Urothelium cell line (cell line): ENCODE measurements at regions not wholly inside any gene's neighbourhood (a gene's known extent, or its start where the extent isn't known, plus 50 kb on each side); places are given as distances from the start of the nearest gene placed in this dataset.

Experiments used
- DNase-seq: peaks from one replicate; pipeline ENCODE4 v3.0.0; 2011; ENCODE audit warnings: low spot score, mixed read lengths
- FAIRE-seq: peaks from 2 replicates; lab custom pipeline; 2011; peaks lifted over from hg19 to GRCh38; lab: Jason Lieb, UNC

GRCh38 chr16:85428899-85429775 lies 184.0 kb upstream of the GSE1 start:
- FAIRE-seq (no peak), DNase-seq (no peak)

- DNase-seq (no peak), FAIRE-seq (no peak)
Measured at GRCh38 chr16:85429776-85430522, 183.2 kb upstream of the GSE1 start.

- FAIRE-seq (no peak), DNase-seq (no peak)
Measured at GRCh38 chr16:85430523-85431421, 182.3 kb upstream of the GSE1 start.

GRCh38 chr16:85431431-85432124 lies 181.5 kb upstream of the GSE1 start:
- no peak for DNase-seq
- no peak for FAIRE-seq

- no peak for DNase-seq
- no peak for FAIRE-seq
Measured at GRCh38 chr16:85432606-85433005, 180.5 kb upstream of the GSE1 start.

- FAIRE-seq (no peak), DNase-seq (no peak)
Measured at GRCh38 chr16:85433477-85433876, 179.6 kb upstream of the GSE1 start.

- FAIRE-seq (no peak), DNase-seq (no peak)
Measured at GRCh38 chr16:85435286-85435685, 177.8 kb upstream of the GSE1 start.

GRCh38 chr16:85435700-85436099 lies 177.4 kb upstream of the GSE1 start:
- no peak for FAIRE-seq
- no peak for DNase-seq

- no peak for FAIRE-seq
- no peak for DNase-seq
Measured at GRCh38 chr16:85436207-85436606, 176.9 kb upstream of the GSE1 start.

- FAIRE-seq (no peak), DNase-seq (no peak)
Measured at GRCh38 chr16:85436636-85437165, 176.4 kb upstream of the GSE1 start.

GRCh38 chr16:85437166-85438052 lies 175.7 kb upstream of the GSE1 start:
- FAIRE-seq (no peak), DNase-seq (no peak)

- DNase-seq (no peak), FAIRE-seq (no peak)
Measured at GRCh38 chr16:85438981-85439685, 174.0 kb upstream of the GSE1 start.

GRCh38 chr16:85440744-85441143 lies 172.4 kb upstream of the GSE1 start:
- no peak for DNase-seq
- no peak for FAIRE-seq

- DNase-seq = no peak
- no peak for FAIRE-seq
Measured at GRCh38 chr16:85441189-85441889, 171.8 kb upstream of the GSE1 start.

- DNase-seq = no peak
Measured at GRCh38 chr16:85441890-85442670, 171.0 kb upstream of the GSE1 start.

GRCh38 chr16:85443116-85443515 lies 170.0 kb upstream of the GSE1 start:
- DNase-seq (no peak), FAIRE-seq (no peak)

More at GRCh38 chr16:85441890-85442670, 171.0 kb upstream of the GSE1 start:
- FAIRE-seq = no peak

GRCh38 chr16:85443531-85443930 lies 169.6 kb upstream of the GSE1 start:
- FAIRE-seq = no peak
- DNase-seq = no peak
